IPS DF 6.9 (cell line): ENCODE measurements at regions not wholly inside any gene's neighbourhood (a gene's known extent, or its start where the extent isn't known, plus 50 kb on each side); places are given as distances from the start of the nearest gene placed in this dataset.

Experiments
- DNase-seq: peaks from one replicate; pipeline ENCODE4 v3.0.0-alpha.2; 2013; ENCODE audit warnings: low read depth, low spot score
- H3K27ac ChIP-seq: one replicate; pipeline ENCODE4 v1.5.1; 2013; ENCODE audit warnings: low read length, control low read depth
- H3K27me3 ChIP-seq: 2 replicates; pipeline ENCODE4 v1.6.1; 2013; ENCODE audit warnings: mild to moderate bottlenecking, low read length; ENCODE audit not compliant: control insufficient read depth, insufficient read depth
- H3K36me3 ChIP-seq: 2 replicates; pipeline ENCODE4 v1.6.1; 2013; ENCODE audit warnings: low read length; ENCODE audit not compliant: control insufficient read depth, insufficient read depth
- H3K4me1 ChIP-seq: 2 replicates; pipeline ENCODE4 v1.6.1; 2013; ENCODE audit warnings: low read length; ENCODE audit not compliant: control insufficient read depth, insufficient read depth
- H3K4me3 ChIP-seq: 2 replicates; pipeline ENCODE4 v1.5.1; 2013; ENCODE audit warnings: mild to moderate bottlenecking, low read length
- H3K9me3 ChIP-seq: 2 replicates; pipeline ENCODE4 v1.6.1; 2013; ENCODE audit warnings: low read length, inconsistent platforms; ENCODE audit not compliant: control insufficient read depth, insufficient read depth
- WGBS: extraction: QIAGEN DNeasy Blood & Tissue Kit; methylation state at CpG from one replicate; pipeline ENCODE4 v1.1.7; 2013; ENCODE audit warnings: mixed read lengths, missing lambda C conversion rate; ENCODE audit not compliant: insufficient read length, insufficient coverage; 5-methylcytosine and 5-hydroxymethylcytosine counted together

DNA sequence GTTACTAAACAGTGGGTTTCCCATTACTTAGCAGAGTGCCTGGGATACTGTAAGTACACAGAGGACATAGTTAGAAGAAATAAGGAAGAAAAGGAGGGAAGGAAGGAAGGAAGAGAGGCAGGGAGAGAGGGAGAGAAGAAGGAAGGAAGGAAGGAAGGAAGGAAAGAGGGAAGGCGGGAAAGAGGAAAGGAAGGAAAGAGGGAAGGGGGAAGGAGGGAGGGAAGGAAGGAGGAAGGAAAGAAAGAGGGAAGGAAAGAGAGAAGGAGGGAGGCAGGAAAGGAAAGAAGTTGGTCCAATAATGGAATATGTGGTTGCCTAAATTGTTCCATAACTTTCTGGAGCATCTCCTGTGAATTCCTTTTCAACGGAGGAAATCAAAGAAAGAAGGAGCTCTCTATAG, 1230.4 kb downstream of the AACS start:
- Histone ChIP-seq H3K4me3 (no peak overlapping the region), H3K36me3 (no peaks in the 10 kb centered on the region), H3K27ac (no peak overlapping the region), H3K4me1 (no peaks in the 10 kb centered on the region), H3K9me3 (no peaks in the 10 kb centered on the region), H3K27me3 (no peaks in the 10 kb centered on the region)
- DNase-seq: no peak
- WGBS: no CpG with 5 or more reads among the region's 2 CpGs

DNA sequence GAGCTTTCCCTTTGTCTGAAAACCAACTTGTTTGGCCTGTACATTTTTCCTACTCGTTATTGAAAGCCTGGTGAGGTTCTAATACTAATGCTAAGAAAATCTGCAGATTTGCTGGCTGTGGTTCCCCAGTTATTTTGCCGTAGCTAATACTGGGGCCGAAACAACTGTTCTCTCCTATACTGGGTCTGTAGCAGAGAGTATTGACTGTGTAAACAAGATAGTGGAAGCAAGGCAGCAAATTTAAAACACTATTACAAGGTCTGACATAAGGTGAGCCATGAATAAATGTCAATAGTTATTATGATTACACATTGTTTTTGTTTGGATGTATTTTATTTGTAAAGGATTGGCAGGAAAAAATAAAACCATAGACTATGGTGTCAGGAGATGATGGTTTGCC, 1244.0 kb downstream of the AACS start:
- no CpG with 5 or more reads among the region's 3 CpGs for WGBS
- Histone ChIP-seq H3K27ac (no peak overlapping the region), H3K4me1 (no peaks in the 10 kb centered on the region), H3K9me3 (no peaks in the 10 kb centered on the region), H3K27me3 (no peaks in the 10 kb centered on the region), H3K36me3 (no peaks in the 10 kb centered on the region), H3K4me3 (no peak overlapping the region)
- no peak for DNase-seq

DNA sequence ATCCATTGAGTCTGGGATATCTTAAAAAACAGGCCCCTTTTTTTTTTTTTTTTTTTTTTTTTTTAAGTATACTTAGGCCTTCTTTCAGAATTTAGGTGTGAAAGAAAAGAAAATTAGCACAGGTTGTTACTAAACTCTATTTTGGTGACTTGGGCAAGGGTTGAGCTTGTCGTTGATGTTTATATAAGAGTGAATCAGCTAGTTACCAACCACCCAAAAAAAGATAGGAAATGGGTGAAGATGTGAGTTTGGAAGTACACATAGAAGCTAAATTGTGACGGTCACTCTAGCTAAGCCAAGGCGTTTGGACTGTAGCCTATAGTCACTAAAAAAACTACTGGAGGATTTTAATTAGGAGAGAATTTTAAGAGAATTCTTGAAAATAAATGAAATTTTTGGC, 1247.2 kb downstream of the AACS start:
- H3K4me1 ChIP-seq: no peaks in the 10 kb centered on the region
- no peak for DNase-seq
- H3K9me3 ChIP-seq: no peaks in the 10 kb centered on the region
- H3K27ac ChIP-seq: no peak overlapping the region
- no peak overlapping the region for H3K4me3 ChIP-seq
- WGBS: no CpG with 5 or more reads among the region's 3 CpGs
- no peaks in the 10 kb centered on the region for H3K27me3 ChIP-seq
- no peaks in the 10 kb centered on the region for H3K36me3 ChIP-seq

DNA sequence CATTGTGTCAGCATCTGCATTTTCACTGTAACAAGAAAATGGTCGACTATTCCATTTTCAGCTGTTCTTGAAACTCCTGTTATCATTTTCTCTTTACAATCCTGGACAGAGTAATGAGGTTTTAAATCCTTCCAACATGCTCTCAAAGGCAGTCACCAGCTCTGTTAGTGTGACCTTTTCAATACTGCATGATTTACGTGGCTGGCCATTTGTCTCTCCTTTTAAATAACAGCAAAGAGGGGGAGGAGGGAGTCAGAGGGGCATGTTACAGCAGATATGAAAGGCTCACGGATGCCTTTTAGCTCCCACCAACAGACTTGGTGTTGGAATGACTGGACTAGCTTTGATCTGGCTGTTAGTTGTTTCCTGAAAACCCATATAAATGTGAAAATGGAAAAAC, 1251.2 kb downstream of the AACS start:
- Histone ChIP-seq H3K27ac (no peak overlapping the region), H3K27me3 (no peaks in the 10 kb centered on the region), H3K4me1 (no peaks in the 10 kb centered on the region), H3K36me3 (no peaks in the 10 kb centered on the region), H3K4me3 (no peak overlapping the region), H3K9me3 (no peaks in the 10 kb centered on the region)
- no CpG with 5 or more reads among the region's 3 CpGs for WGBS
- no peak for DNase-seq

DNA sequence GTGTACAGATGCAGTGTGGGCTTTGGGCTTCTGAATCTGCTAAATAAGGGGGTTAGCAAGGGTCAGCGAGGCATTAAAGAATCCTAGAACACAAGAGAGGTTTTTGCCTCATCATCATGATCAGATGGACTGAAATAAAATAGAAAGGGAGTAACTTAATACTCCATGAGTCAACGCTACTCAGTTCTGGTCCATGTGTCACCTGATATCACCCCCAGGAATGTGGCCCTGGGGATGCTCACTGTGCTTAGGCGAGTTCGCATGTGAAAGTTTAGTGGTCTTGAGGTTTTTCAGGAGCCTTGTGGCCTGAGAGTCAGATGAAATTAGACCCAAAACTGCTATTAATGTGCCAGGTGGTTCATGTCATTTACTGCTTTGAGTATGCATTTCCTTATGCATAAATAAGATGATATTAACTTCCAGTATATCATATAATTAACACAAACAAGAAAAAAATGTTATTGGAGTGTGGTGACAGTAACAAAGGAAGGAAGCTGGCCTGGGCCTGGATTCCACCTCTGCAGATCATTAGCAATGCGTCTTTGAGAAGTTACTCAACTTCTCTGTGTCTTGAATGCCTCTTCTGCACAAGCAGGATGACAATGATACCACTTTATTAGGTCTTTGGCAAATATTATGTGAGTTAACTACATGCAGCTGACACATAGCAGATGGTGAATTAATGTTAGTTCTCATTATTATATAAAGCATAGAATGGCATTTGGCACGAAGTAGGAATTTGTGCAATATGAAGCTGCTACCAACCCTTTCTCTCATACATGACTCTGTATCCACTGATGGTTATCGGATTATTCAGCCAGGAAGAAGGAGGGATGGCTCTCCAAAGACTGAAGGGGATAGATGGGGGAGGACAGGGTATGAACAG, 1272.6 kb downstream of the AACS start:
- Histone ChIP-seq H3K27me3 (no peaks in the 10 kb centered on the region), H3K36me3 (no peaks in the 10 kb centered on the region), H3K4me1 (no peaks in the 10 kb centered on the region), H3K4me3 (no peak overlapping the region), H3K27ac (no peak overlapping the region), H3K9me3 (no peaks in the 10 kb centered on the region; the same call in 1 of the 2 replicates)
- DNase-seq: no peak
- WGBS: no CpG with 5 or more reads among the region's 7 CpGs

DNA sequence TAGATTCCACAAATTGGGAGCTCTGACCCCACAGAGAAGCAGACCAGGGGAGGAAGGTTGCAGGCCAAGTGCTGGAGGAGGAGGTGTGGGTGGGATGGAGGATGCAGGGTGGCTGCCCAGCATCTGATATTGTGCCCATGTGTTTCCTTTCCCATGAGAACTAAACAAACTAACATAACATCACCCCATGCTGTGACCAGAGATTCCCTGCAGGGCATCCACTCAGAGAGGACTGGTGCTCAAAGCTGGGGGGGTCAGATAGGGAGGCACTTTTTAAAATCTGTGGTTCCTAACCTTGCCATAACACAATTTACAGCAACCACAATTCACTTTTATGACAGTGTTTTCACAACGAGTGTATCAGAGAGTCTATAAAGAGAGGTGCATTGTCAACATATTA, 1277.6 kb downstream of the AACS start:
- Histone ChIP-seq H3K27ac (no peak overlapping the region), H3K27me3 (no peaks in the 10 kb centered on the region), H3K36me3 (no peaks in the 10 kb centered on the region), H3K4me1 (no peaks in the 10 kb centered on the region), H3K9me3 (no peaks in the 10 kb centered on the region; the same call in 1 of the 2 replicates), H3K4me3 (no peak overlapping the region)
- DNase-seq: no peak
- WGBS: no CpG with 5 or more reads among the region's 1 CpG

DNA sequence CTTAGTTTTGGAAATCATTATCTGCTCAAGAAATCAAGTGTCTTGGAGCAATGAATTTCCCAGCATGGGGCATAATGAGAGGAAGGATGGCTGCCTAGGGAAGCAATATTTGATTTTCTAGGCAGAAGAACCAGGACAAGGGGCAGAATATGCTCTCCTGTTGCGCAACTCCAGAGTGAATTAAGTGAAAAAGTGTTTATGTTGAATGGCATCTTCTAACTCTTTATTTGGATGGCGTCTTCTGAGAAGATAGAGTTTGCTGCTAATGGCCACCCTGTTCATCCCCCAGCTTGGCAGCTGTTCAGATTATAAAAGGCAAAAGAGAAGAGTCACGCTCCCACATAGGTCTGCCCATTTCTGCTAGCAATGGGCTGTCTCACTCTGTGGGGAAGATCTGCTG, 1278.1 kb downstream of the AACS start:
- no peaks in the 10 kb centered on the region for H3K27me3 ChIP-seq
- no peaks in the 10 kb centered on the region for H3K4me1 ChIP-seq
- no peak for DNase-seq
- WGBS: no CpG with 5 or more reads among the region's 3 CpGs
- H3K9me3 ChIP-seq: no peaks in the 10 kb centered on the region; the same call in 1 of the 2 replicates
- no peaks in the 10 kb centered on the region for H3K36me3 ChIP-seq
- H3K4me3 ChIP-seq: no peak overlapping the region
- H3K27ac ChIP-seq: no peak overlapping the region

DNA sequence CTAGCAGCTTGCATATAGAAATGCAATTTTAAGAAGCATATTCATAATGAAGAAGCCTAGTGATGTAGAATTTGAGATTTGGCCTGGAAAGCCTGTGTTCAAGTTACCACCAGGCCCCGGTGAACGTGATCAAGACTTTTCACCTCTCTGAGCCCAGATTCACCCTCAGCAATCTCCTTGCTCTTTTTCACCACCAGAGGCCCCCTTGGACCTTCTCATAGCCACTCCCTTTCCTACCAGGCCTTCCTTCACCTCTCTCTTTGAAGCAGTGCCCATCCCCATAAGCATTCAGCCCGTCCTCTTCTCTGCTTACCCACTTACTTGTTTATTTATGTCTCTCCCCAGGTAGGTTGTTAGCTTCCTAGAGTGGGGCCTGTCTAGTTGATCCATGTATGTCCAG, 1280.9 kb downstream of the AACS start:
- no CpG with 5 or more reads among the region's 3 CpGs for WGBS
- Histone ChIP-seq H3K27ac (no peak overlapping the region), H3K27me3 (no peaks in the 10 kb centered on the region), H3K4me3 (no peak overlapping the region), H3K36me3 (no peaks in the 10 kb centered on the region), H3K4me1 (no peaks in the 10 kb centered on the region), H3K9me3 (no peaks in the 10 kb centered on the region)
- DNase-seq: no peak

DNA sequence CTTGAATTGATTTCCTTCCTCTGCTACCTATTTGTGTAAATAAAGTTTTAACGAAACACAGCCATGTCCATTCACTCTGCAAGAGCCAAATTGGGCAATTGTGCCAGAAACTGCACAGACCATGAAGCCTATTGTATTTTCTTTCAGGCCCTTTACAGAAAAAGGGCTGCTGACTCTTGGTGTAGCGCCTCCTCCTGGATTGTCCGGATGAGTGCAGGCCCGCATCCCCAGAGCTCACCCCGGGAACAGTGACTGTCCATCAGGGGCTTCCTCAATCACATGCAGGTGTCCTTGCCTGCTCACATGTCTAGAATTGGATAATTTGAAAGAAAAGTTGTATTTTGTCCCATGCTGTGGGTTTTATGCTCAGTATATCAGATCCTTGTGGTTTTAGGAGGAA, 1282.2 kb downstream of the AACS start:
- H3K4me1 ChIP-seq: no peaks in the 10 kb centered on the region
- DNase-seq: no peak
- no peaks in the 10 kb centered on the region for H3K27me3 ChIP-seq
- H3K9me3 ChIP-seq: no peaks in the 10 kb centered on the region
- no CpG with 5 or more reads among the region's 5 CpGs for WGBS
- H3K4me3 ChIP-seq: no peak overlapping the region
- no peaks in the 10 kb centered on the region for H3K36me3 ChIP-seq
- no peak overlapping the region for H3K27ac ChIP-seq

DNA sequence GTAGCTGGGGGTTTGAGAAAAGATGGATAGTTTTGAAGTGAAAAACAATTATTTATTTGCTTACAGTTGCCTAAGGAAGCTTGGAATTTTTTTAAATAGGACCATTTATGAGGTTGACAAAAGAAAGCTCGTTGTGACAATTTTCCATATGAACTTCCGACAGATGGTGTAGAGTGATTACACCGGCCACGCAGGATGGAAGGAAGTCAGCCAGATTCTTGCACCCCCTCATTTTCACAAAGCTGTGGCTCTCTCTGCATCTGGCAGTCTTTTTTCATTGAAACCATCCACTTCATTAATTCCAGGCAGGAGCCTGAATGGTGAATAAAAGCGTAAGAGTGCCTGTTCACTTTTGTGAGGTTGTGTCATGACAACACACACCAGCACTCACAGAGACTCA, 1284.1 kb downstream of the AACS start:
- no CpG with 5 or more reads among the region's 5 CpGs for WGBS
- no peak for DNase-seq

DNA sequence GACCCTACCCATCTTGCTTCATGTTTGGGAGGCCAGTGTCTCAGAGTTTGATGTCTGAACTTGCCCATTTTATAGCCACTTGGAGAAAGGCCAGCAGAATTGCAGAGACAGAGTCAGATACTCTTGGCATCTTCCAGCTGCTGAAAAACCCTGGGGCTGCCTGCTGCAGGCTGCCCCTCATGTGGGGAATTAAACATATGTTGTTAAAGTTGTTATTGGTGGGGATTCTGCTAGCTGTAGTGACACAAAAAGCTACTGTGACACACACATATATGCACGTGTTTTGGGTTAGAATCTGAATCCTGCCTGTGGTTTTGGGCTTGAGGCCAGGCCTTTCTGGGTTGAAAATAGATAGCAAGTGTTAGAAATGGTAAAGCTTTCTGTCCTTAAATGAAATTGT, 1288.4 kb downstream of the AACS start:
- Histone ChIP-seq H3K9me3 (no peaks in the 10 kb centered on the region), H3K36me3 (no peaks in the 10 kb centered on the region), H3K27ac (no peak overlapping the region), H3K27me3 (no peaks in the 10 kb centered on the region), H3K4me1 (no peaks in the 10 kb centered on the region), H3K4me3 (no peak overlapping the region)
- no peak for DNase-seq
- no CpG with 5 or more reads among the region's 1 CpG for WGBS

More for the DNA sequence above, 1284.1 kb downstream of the AACS start:
- H3K4me3 ChIP-seq: no peak overlapping the region
- H3K36me3 ChIP-seq: no peaks in the 10 kb centered on the region
- H3K27ac ChIP-seq: no peak overlapping the region
- H3K27me3 ChIP-seq: no peaks in the 10 kb centered on the region
- H3K4me1 ChIP-seq: no peaks in the 10 kb centered on the region
- H3K9me3 ChIP-seq: no peaks in the 10 kb centered on the region
